DOHH2 (cell line): ENCODE measurements at regions not wholly inside any gene's neighbourhood (a gene's known extent, or its start where the extent isn't known, plus 50 kb on each side); places are given as distances from the start of the nearest gene placed in this dataset.
"Not testable (repeated sequence)": the region's sequence is repeated elsewhere in the genome, so short reads cannot be mapped to it uniquely, and the experiment has no call there.

ENCODE experiments used
- H3F3A ChIP-seq: fragments of 200-600 bp; sonication (generic), shearing (Covaris generic); 2 replicates; pipeline ENCODE4 v1.6.0; 2016; ENCODE audit warnings: antibody characterized with exemption, mild to moderate bottlenecking; ENCODE audit not compliant: control insufficient read depth, insufficient read depth
- H3K27ac ChIP-seq: fragments of 200-600 bp; sonication (generic); 2 replicates; pipeline ENCODE4 v1.5.1; 2014; ENCODE audit warnings: low read depth, mild to moderate bottlenecking, low read length, moderate library complexity
- H3K27me3 ChIP-seq: fragments of 200-600 bp; sonication (generic); 2 replicates; pipeline ENCODE4 v1.6.1; 2014; ENCODE audit warnings: mild to moderate bottlenecking, low read length, mixed read lengths; ENCODE audit not compliant: control insufficient read depth
- H3K36me3 ChIP-seq: fragments of 200-600 bp; sonication (generic); 2 replicates; pipeline ENCODE4 v1.6.1; 2014; ENCODE audit warnings: mild to moderate bottlenecking, low read length, moderate library complexity, mixed read lengths; ENCODE audit not compliant: control insufficient read depth
- H3K4me1 ChIP-seq: fragments of 200-600 bp; sonication (generic); 2 replicates; pipeline ENCODE4 v1.6.1; 2014; ENCODE audit warnings: mild to moderate bottlenecking, low read length, mixed read lengths; ENCODE audit not compliant: control insufficient read depth
- H3K4me2 ChIP-seq: fragments of 200-600 bp; sonication (generic); 2 replicates; pipeline ENCODE4 v1.6.0; 2014; ENCODE audit warnings: mild to moderate bottlenecking, low read length, moderate library complexity
- H3K4me3 ChIP-seq: fragments of 200-600 bp; sonication (generic); 2 replicates; pipeline ENCODE4 v1.5.1; 2014; ENCODE audit warnings: mild to moderate bottlenecking, low read length, mixed read lengths
- H3K79me2 ChIP-seq: fragments of 200-600 bp; sonication (generic); 2 replicates; pipeline ENCODE4 v1.6.1; 2014; ENCODE audit warnings: mild to moderate bottlenecking, low read length, mixed read lengths; ENCODE audit not compliant: control insufficient read depth
- H3K9me2 ChIP-seq: fragments of 200-600 bp; sonication (generic); replicated peaks from 2 replicates; pipeline ENCODE4 v1.6.1; 2014; ENCODE audit warnings: mild to moderate bottlenecking, low read length, mixed read lengths; ENCODE audit not compliant: control insufficient read depth
- H3K9me3 ChIP-seq: fragments of 200-600 bp; sonication (generic); 2 replicates; pipeline ENCODE4 v1.6.1; 2014; ENCODE audit warnings: antibody characterized with exemption, low read length, mixed read lengths; ENCODE audit not compliant: control insufficient read depth, insufficient read depth
- H4K20me1 ChIP-seq: fragments of 200-600 bp; sonication (generic); 2 replicates; pipeline ENCODE4 v1.6.0; 2014; ENCODE audit warnings: low read depth, mild to moderate bottlenecking, antibody characterized with exemption, low read length, moderate library complexity; ENCODE audit not compliant: control insufficient read depth, insufficient read depth
- CTCF ChIP-seq: fragments of 200-600 bp; sonication (generic); IDR thresholded peaks from one replicate; pipeline ENCODE4 v1.5.1; 2014; ENCODE audit warnings: antibody characterized with exemption, mild to moderate bottlenecking, low read depth, low read length; ENCODE audit not compliant: poor library complexity, severe bottlenecking
- EZH2phosphoT487 ChIP-seq: fragments of 200-600 bp; sonication (generic); IDR thresholded peaks from 2 replicates; pipeline ENCODE4 v1.6.1; 2017; ENCODE audit warnings: borderline replicate concordance, mild to moderate bottlenecking, antibody characterized with exemption, low read length, moderate library complexity, mixed read lengths

DNA sequence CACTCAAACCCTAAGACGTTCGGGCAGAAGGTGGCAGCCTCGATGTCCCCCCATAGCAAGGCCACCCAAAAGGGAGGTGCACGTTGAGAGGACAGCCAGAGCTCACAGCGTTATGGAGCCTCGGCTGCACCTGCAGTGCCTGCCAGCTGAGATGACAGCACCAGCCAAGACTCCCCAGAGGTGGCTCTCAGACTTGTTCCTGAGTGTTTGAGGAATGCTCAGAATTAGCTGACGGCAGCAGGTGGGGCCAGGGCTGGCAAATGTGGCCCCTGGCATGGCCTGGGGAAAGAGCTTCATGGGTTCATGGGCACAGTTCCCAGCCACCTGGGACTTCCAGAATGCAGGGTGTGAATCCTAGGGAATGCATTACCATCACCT is 177.8 kb downstream of the KLF13 start:
- TF ChIP-seq EZH2phosphoT487 (no peak), CTCF (no peak)
- no peak overlapping the region for H3K27ac ChIP-seq
- H3K9me2 ChIP-seq: no peaks in the 10 kb centered on the region
- no peaks in the 10 kb centered on the region for H4K20me1 ChIP-seq
- H3F3A ChIP-seq: no peaks in the 10 kb centered on the region
- no peak overlapping the region for H3K4me3 ChIP-seq
- peaks cover 9% of the 10 kb centered on the region for H3K4me1 ChIP-seq
- no peaks in the 10 kb centered on the region for H3K79me2 ChIP-seq
- no peaks in the 10 kb centered on the region for H3K27me3 ChIP-seq
- no peaks in the 10 kb centered on the region for H3K9me3 ChIP-seq
- no peaks in the 10 kb centered on the region for H3K36me3 ChIP-seq
- no peak overlapping the region for H3K4me2 ChIP-seq

- H3K9me3 ChIP-seq, H3K27me3 ChIP-seq, H3K4me1 ChIP-seq, H3K4me2 ChIP-seq, H3K9me2 ChIP-seq, H3K79me2 ChIP-seq, H3K4me3 ChIP-seq, H4K20me1 ChIP-seq, H3K27ac ChIP-seq, H3F3A ChIP-seq, H3K36me3 ChIP-seq: not testable (repeated sequence)
Observed at GRCh38 chr15:31507573-31507972, 180.9 kb downstream of the KLF13 start.

DNA sequence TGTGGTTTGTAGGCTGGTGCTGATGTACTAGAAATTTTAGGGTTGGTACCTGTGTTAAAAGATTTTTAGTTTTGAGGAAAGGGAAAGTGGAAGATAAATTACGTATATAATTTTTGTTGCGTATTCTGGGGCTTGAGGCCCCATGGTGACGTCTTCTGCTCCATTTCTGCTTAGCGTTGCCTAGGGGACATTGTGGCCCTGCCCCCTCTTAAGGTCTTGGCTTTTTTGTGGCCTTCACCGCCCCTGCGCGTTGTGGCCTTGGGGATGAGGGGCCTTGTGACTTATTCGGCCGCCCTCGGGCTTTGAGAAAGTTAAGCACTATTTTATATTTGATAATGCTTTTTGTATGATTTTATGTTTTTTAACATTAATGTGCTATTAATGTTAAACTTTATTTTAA is 182.0 kb downstream of the KLF13 start:
- H3F3A ChIP-seq: no peaks in the 10 kb centered on the region
- TF ChIP-seq EZH2phosphoT487 (no peak), CTCF (no peak)
- H3K4me1 ChIP-seq: no peaks in the 10 kb centered on the region

GRCh38 chr15:31510057-31510456 is 183.4 kb downstream of the KLF13 start:
- no peaks in the 10 kb centered on the region for H3K36me3 ChIP-seq
- no peak overlapping the region for H3K4me3 ChIP-seq
- H3K9me2 ChIP-seq: no peaks in the 10 kb centered on the region
- no peaks in the 10 kb centered on the region for H3F3A ChIP-seq
- H3K9me3 ChIP-seq: no peaks in the 10 kb centered on the region
- no peak for TF ChIP-seq CTCF
- H3K4me2 ChIP-seq: no peak overlapping the region
- H3K27ac ChIP-seq: no peak overlapping the region
- no peaks in the 10 kb centered on the region for H3K79me2 ChIP-seq
- H3K27me3 ChIP-seq: peaks cover 4% of the 10 kb centered on the region; the same call in 1 of the 2 replicates
- no peaks in the 10 kb centered on the region for H4K20me1 ChIP-seq
- no peaks in the 10 kb centered on the region for H3K4me1 ChIP-seq

More for the DNA sequence above, 182.0 kb downstream of the KLF13 start:
- H3K9me2 ChIP-seq: no peaks in the 10 kb centered on the region
- no peaks in the 10 kb centered on the region for H3K79me2 ChIP-seq
- H3K4me3 ChIP-seq: no peak overlapping the region
- no peaks in the 10 kb centered on the region for H4K20me1 ChIP-seq
- no peaks in the 10 kb centered on the region for H3K36me3 ChIP-seq
- H3K4me2 ChIP-seq: no peak overlapping the region
- H3K9me3 ChIP-seq: no peaks in the 10 kb centered on the region
- H3K27ac ChIP-seq: no peak overlapping the region
- peaks cover 4% of the 10 kb centered on the region; the same call in 1 of the 2 replicates for H3K27me3 ChIP-seq
